Activated B cell treated with CpG ODN at 0.5 μM for 24 hours (primary cell): ENCODE measurements at regions not wholly inside any gene's neighbourhood (a gene's known extent, or its start where the extent isn't known, plus 50 kb on each side); places are given as distances from the start of the nearest gene placed in this dataset.

Experiments
- ATAC-seq: fragments of 200-7000 bp; cut with Tn5 transposase; one replicate; pipeline ENCODE4 v1.10.0; 2021; ENCODE audit warnings: low read depth, mild to moderate bottlenecking, moderate library complexity
- CTCF ChIA-PET: fragments of 350-600 bp; sonication (Branson Sonifier 250); formaldehyde crosslinking; loops from one replicate; lab custom pipeline; 2021; ENCODE audit warnings: antibody characterized with exemption; lab: Charles Lee
- POLR2A ChIA-PET: fragments of 350-600 bp; sonication (Branson Sonifier 250); formaldehyde crosslinking; loops from one replicate; lab custom pipeline; 2021; ENCODE audit warnings: antibody characterized with exemption; lab: Charles Lee
- DNase-seq: peaks from one replicate; pipeline ENCODE4 v3.0.0; 2022
- H3K27ac Mint-ChIP-seq: one replicate; pipeline ENCODE4 v1.8.0; 2020; ENCODE audit warnings: mixed read lengths
- H3K27me3 Mint-ChIP-seq: one replicate; pipeline ENCODE4 v1.8.0; 2021; ENCODE audit warnings: mixed read lengths
- H3K36me3 Mint-ChIP-seq: one replicate; pipeline ENCODE4 v1.8.0; 2021; ENCODE audit warnings: low read depth, mixed read lengths
- H3K4me1 Mint-ChIP-seq: one replicate; pipeline ENCODE4 v1.8.0; 2021; ENCODE audit warnings: mixed read lengths
- H3K4me3 Mint-ChIP-seq: one replicate; pipeline ENCODE4 v1.8.0; 2020; ENCODE audit warnings: mild to moderate bottlenecking, mixed read lengths
- H3K9me3 Mint-ChIP-seq: one replicate; pipeline ENCODE4 v1.8.0; 2020; ENCODE audit warnings: mixed read lengths
- CTCF ChIP-seq: fragments of 200-600 bp; IDR thresholded peaks from one replicate; pipeline ENCODE4 v1.8.0; 2022; ENCODE audit warnings: antibody characterized with exemption, mild to moderate bottlenecking
- intact Hi-C: fragments of 100-400 bp; cut with micrococcal nuclease; formaldehyde crosslinking; loops from one replicate; pipeline ENCODE4 v1.15.1; 2024

DNA sequence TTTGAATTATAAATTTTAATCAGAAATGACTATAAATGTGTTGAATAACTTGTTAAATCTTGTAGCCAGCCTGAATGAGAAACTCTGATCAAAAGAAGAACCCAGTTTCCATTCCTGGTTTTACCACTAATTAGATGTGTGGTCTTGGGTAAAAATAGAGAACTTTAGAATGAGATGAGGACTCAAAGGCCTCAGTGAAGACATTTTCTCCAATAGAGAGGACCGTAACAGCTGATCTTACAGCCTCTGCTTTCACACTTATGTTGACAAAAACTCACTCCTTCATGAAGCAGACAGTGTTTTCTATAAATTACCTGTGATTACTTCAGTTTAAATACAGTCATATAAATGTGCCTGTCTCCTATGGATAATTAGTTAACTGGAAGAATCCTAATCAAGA lies 200.1 kb upstream of the MEOX2 start:
- POLR2A ChIA-PET = no interaction called here
- no peak for TF ChIP-seq CTCF
- intact Hi-C loops = no loop called here
- Mint-ChIP-seq H3K36me3 (no peaks in the 10 kb centered on the region), H3K27ac (no peak overlapping the region), H3K4me3 (no peak overlapping the region), H3K9me3 (peaks cover 3% of the 10 kb centered on the region), H3K27me3 (no peaks in the 10 kb centered on the region), H3K4me1 (no peaks in the 10 kb centered on the region)
- CTCF ChIA-PET = no interaction called here
- ATAC-seq (no peak), DNase-seq (no peak)

DNA sequence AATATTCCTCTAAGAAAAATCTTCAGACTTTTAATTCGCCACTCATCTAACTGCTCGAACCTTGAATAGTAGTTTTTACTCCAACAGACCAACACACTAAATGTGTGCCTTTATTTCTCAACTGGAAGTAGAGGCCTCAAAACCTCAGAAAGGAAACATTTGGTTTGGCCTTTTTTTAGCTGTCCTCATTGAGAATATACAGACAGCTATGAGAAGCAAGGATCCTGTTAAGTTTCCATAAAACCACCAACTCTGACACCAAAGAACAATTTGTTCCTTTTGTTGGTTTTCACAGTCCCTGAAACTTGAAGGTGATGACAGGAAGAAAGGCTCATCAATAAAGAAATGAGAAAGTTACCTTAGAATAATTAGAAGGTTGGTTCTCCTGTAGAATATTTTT lies 199.2 kb upstream of the MEOX2 start:
- H3K36me3 Mint-ChIP-seq = no peaks in the 10 kb centered on the region
- CTCF ChIA-PET = no interaction called here
- POLR2A ChIA-PET = no interaction called here
- ATAC-seq (no peak), DNase-seq (no peak)
- intact Hi-C loops = no loop called here
- H3K27me3 Mint-ChIP-seq = no peaks in the 10 kb centered on the region
- no peak overlapping the region for H3K27ac Mint-ChIP-seq
- no peak overlapping the region for H3K4me3 Mint-ChIP-seq
- H3K9me3 Mint-ChIP-seq = peaks cover 3% of the 10 kb centered on the region
- no peaks in the 10 kb centered on the region for H3K4me1 Mint-ChIP-seq
- no peak for TF ChIP-seq CTCF

DNA sequence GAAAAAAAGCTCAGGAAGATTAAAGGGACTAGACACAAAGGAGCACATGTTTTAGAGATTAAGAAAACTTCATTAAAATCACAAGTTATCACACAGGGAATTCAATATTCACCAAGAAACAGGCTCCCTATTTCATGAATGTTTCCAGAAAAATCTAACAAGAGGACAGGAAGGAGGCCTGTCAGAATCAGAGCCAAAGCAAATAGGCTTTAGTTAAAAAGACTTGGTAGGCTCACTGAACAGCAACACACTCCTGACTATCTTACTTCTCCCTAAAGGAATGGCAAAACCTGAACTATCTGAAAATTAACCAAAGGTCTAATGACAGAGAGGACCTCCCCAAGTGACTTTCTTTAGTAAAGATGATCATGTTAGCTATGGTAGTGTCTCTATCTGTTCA lies 188.3 kb upstream of the MEOX2 start:
- H3K4me1 Mint-ChIP-seq = no peaks in the 10 kb centered on the region
- H3K9me3 Mint-ChIP-seq = peaks cover 7% of the 10 kb centered on the region
- intact Hi-C loops = no loop called here
- no peak for DNase-seq
- H3K36me3 Mint-ChIP-seq = no peaks in the 10 kb centered on the region
- no peak for TF ChIP-seq CTCF
- ChIA-PET CTCF (no interaction called here), POLR2A (no interaction called here)
- no peak for ATAC-seq
- H3K4me3 Mint-ChIP-seq = no peak overlapping the region
- no peaks in the 10 kb centered on the region for H3K27me3 Mint-ChIP-seq
- H3K27ac Mint-ChIP-seq = no peak overlapping the region

DNA sequence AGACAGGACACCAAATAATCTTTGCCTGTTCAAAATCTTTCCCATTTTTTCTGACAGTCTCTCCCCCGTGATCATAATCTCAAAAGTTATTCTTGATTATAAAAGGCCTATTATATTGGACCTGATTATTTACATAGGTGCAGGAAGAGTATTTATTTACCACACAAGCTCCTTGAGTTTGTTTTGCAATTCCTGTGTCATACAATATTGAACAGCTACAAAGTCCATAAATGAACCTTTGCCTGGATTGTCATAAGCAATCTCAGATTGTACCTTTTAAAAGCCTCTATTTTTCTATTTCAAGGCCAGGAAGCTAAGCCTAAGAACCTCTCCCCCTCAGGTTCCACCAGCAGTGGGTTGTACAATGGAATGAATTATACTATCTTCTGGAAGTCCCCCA lies 183.9 kb upstream of the MEOX2 start:
- DNase-seq (no peak), ATAC-seq (no peak)
- CTCF ChIA-PET = no interaction called here
- Mint-ChIP-seq H3K27ac (no peak overlapping the region), H3K4me1 (no peaks in the 10 kb centered on the region), H3K27me3 (no peaks in the 10 kb centered on the region), H3K4me3 (no peak overlapping the region), H3K36me3 (no peaks in the 10 kb centered on the region), H3K9me3 (peaks cover 2% of the 10 kb centered on the region)
- POLR2A ChIA-PET = no interaction called here
- no peak for TF ChIP-seq CTCF
- intact Hi-C loops = no loop called here

GRCh38 chr7:15867441-15867840 lies 181.0 kb upstream of the MEOX2 start:
- no peaks in the 10 kb centered on the region for H3K36me3 Mint-ChIP-seq
- peaks cover 2% of the 10 kb centered on the region for H3K9me3 Mint-ChIP-seq
- H3K4me3 Mint-ChIP-seq = no peak overlapping the region
- CTCF ChIA-PET = no interaction called here
- DNase-seq (no peak), ATAC-seq (no peak)
- H3K4me1 Mint-ChIP-seq = no peaks in the 10 kb centered on the region
- POLR2A ChIA-PET = no interaction called here
- no peak for TF ChIP-seq CTCF
- H3K27me3 Mint-ChIP-seq = no peaks in the 10 kb centered on the region
- intact Hi-C loops = no loop called here
- no peak overlapping the region for H3K27ac Mint-ChIP-seq
